GM10248 (cell line): ENCODE measurements at regions not wholly inside any gene's neighbourhood (a gene's known extent, or its start where the extent isn't known, plus 50 kb on each side); places are given as distances from the start of the nearest gene placed in this dataset.

Source experiments
- CTCF ChIA-PET: fragments of 300-600 bp; sonication (Branson Sonifier 250); formaldehyde crosslinking; extraction: SDS; loops from one replicate; lab custom pipeline; 2021; ENCODE audit warnings: antibody characterized with exemption; lab: Yijun Ruan, JAX
- POLR2A ChIA-PET: fragments of 350-650 bp; sonication (Branson Sonifier 250); formaldehyde crosslinking; extraction: SDS; loops from one replicate; lab custom pipeline; 2020; ENCODE audit warnings: antibody characterized with exemption; lab: Yijun Ruan, JAX
- DNase-seq: peaks from one replicate; pipeline ENCODE4 v3.0.0; 2012; ENCODE audit errors: extremely low spot score
- TF ChIP-seq, protein P1 (sequence below): IDR thresholded peaks from 2 replicates; pipeline ENCODE4 v1.5.1; 2012; ENCODE audit warnings: mild to moderate bottlenecking, low read depth; ENCODE audit errors: extremely low read depth, missing control alignments, control extremely low read depth

- TF ChIP-seq, protein P1, sequence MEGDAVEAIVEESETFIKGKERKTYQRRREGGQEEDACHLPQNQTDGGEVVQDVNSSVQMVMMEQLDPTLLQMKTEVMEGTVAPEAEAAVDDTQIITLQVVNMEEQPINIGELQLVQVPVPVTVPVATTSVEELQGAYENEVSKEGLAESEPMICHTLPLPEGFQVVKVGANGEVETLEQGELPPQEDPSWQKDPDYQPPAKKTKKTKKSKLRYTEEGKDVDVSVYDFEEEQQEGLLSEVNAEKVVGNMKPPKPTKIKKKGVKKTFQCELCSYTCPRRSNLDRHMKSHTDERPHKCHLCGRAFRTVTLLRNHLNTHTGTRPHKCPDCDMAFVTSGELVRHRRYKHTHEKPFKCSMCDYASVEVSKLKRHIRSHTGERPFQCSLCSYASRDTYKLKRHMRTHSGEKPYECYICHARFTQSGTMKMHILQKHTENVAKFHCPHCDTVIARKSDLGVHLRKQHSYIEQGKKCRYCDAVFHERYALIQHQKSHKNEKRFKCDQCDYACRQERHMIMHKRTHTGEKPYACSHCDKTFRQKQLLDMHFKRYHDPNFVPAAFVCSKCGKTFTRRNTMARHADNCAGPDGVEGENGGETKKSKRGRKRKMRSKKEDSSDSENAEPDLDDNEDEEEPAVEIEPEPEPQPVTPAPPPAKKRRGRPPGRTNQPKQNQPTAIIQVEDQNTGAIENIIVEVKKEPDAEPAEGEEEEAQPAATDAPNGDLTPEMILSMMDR = no peak
- no peak for DNase-seq
- POLR2A ChIA-PET = no interaction called here
- CTCF ChIA-PET = no interaction called here
Measured at GRCh38 chr13:90068658-90069057, 1278.8 kb upstream of the MIR17HG start.

- POLR2A ChIA-PET = no interaction called here
- TF ChIP-seq, protein P1 = no peak
- CTCF ChIA-PET = no interaction called here
- DNase-seq = no peak
Measured at GRCh38 chr13:90070362-90070761, 1277.1 kb upstream of the MIR17HG start.

- POLR2A ChIA-PET = no interaction called here
- DNase-seq = no peak
- TF ChIP-seq, protein P1 = no peak
- CTCF ChIA-PET = no interaction called here
Measured at GRCh38 chr13:90070837-90071525, 1276.5 kb upstream of the MIR17HG start.

- POLR2A ChIA-PET = no interaction called here
- TF ChIP-seq, protein P1 = no peak
- DNase-seq = no peak
- CTCF ChIA-PET = no interaction called here
Measured at GRCh38 chr13:90084684-90085290, 1262.7 kb upstream of the MIR17HG start.

- POLR2A ChIA-PET = no interaction called here
- CTCF ChIA-PET = interaction anchor here (0.6 kb wide), 1 partner anchor 948 kb away, joined by 3 read pairs; no protein-coding TSS in a partner anchor
- TF ChIP-seq, protein P1 = no peak
- DNase-seq = no peak
Measured at GRCh38 chr13:90089051-90089450, 1258.4 kb upstream of the MIR17HG start.

- CTCF ChIA-PET = no interaction called here
- DNase-seq = no peak
- POLR2A ChIA-PET = no interaction called here
- TF ChIP-seq, protein P1 = no peak
Measured at GRCh38 chr13:90091611-90092010, 1255.9 kb upstream of the MIR17HG start.
